Hepatocyte (in vitro differentiated cells): ENCODE measurements at regions not wholly inside any gene's neighbourhood (a gene's known extent, or its start where the extent isn't known, plus 50 kb on each side); places are given as distances from the start of the nearest gene placed in this dataset.

ENCODE experiments used
- EZH2 ChIP-seq: fragments of 200-600 bp; sonication (generic); IDR thresholded peaks from 2 replicates; pipeline ENCODE4 v1.6.1; 2016; ENCODE audit warnings: antibody characterized with exemption, mild to moderate bottlenecking, borderline replicate concordance
- EZH2phosphoT487 ChIP-seq: fragments of 200-600 bp; sonication (generic); IDR thresholded peaks from one replicate; pipeline ENCODE4 v1.6.1; 2018; ENCODE audit warnings: antibody characterized with exemption, mild to moderate bottlenecking, low read depth, moderate library complexity; ENCODE audit not compliant: unreplicated experiment, severe bottlenecking
- TF ChIP-seq, protein P1 (sequence below): fragments of 200-600 bp; sonication (generic); IDR thresholded peaks from 2 replicates; pipeline ENCODE4 v1.5.1; 2016; ENCODE audit warnings: antibody characterized with exemption, mild to moderate bottlenecking; ENCODE audit not compliant: poor library complexity

DNA sequence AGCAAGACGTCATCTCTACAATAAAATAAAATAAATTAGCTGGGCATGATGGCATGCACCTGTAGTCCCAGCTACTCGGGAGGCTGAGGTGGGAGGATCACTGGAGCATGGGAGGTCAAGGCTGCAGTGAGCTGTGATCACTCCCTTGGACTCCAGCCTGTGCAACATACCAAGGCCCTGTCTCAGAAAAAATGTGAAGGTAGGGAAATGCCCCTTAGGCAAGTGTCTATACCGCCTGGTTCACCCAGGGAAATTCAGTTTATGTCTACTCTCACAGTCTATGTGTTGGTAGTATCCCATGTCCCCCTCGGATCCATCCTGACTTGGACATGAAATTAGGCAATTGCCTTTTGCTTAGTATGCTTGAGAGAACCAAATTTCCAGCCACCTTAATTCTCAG, 88.4 kb upstream of the TMEM132C start:
- TF ChIP-seq, protein P1, sequence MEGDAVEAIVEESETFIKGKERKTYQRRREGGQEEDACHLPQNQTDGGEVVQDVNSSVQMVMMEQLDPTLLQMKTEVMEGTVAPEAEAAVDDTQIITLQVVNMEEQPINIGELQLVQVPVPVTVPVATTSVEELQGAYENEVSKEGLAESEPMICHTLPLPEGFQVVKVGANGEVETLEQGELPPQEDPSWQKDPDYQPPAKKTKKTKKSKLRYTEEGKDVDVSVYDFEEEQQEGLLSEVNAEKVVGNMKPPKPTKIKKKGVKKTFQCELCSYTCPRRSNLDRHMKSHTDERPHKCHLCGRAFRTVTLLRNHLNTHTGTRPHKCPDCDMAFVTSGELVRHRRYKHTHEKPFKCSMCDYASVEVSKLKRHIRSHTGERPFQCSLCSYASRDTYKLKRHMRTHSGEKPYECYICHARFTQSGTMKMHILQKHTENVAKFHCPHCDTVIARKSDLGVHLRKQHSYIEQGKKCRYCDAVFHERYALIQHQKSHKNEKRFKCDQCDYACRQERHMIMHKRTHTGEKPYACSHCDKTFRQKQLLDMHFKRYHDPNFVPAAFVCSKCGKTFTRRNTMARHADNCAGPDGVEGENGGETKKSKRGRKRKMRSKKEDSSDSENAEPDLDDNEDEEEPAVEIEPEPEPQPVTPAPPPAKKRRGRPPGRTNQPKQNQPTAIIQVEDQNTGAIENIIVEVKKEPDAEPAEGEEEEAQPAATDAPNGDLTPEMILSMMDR = no peak
- TF ChIP-seq EZH2 (no peak), EZH2phosphoT487 (no peak)
